Astrocyte (in vitro differentiated cells and primary cell): ENCODE measurements at regions not wholly inside any gene's neighbourhood (a gene's known extent, or its start where the extent isn't known, plus 50 kb on each side); places are given as distances from the start of the nearest gene placed in this dataset.
"Not testable (repeated sequence)": the region's sequence is repeated elsewhere in the genome, so short reads cannot be mapped to it uniquely, and the experiment has no call there.

ENCODE experiments used
- DNase-seq: peaks from one replicate; pipeline ENCODE4 v3.0.0-alpha.2; 2010; ENCODE audit warnings: low read depth
- FAIRE-seq: peaks from 2 replicates; lab custom pipeline; 2011; peaks lifted over from hg19 to GRCh38; lab: Jason Lieb, UNC
- H2AFZ ChIP-seq: 2 replicates; pipeline ENCODE4 v1.6.0; 2012; ENCODE audit warnings: low read depth, low read length, inconsistent platforms
- H3K27ac ChIP-seq: 2 replicates; pipeline ENCODE4 v1.5.1; 2011; ENCODE audit warnings: low read depth, low read length, inconsistent platforms
- H3K27me3 ChIP-seq: 2 replicates; pipeline ENCODE4 v1.6.0; 2011; ENCODE audit warnings: low read length, inconsistent platforms; ENCODE audit not compliant: insufficient read depth
- H3K36me3 ChIP-seq: 2 replicates; pipeline ENCODE4 v1.5.1; 2011; ENCODE audit warnings: low read length, inconsistent platforms; ENCODE audit not compliant: insufficient read depth
- H3K4me1 ChIP-seq: 2 replicates; pipeline ENCODE4 v1.5.1; 2011; ENCODE audit warnings: low read length, inconsistent platforms; ENCODE audit not compliant: insufficient read depth
- H3K4me2 ChIP-seq: 2 replicates; pipeline ENCODE4 v1.6.0; 2012; ENCODE audit warnings: low read length, inconsistent platforms
- H3K4me3 ChIP-seq: 2 replicates; pipeline ENCODE4 v1.5.1; 2011; ENCODE audit warnings: low read depth, mild to moderate bottlenecking, low read length, inconsistent platforms; ENCODE audit not compliant: insufficient read depth
- H3K79me2 ChIP-seq: 2 replicates; pipeline ENCODE4 v1.6.0; 2012; ENCODE audit warnings: mild to moderate bottlenecking, low read length, inconsistent platforms; ENCODE audit not compliant: insufficient read depth
- H3K9ac ChIP-seq: 2 replicates; pipeline ENCODE4 v1.6.0; 2012; ENCODE audit warnings: mild to moderate bottlenecking, low read length, inconsistent platforms
- H3K9me3 ChIP-seq: 2 replicates; pipeline ENCODE4 v1.5.1; 2012; ENCODE audit warnings: low read depth, mild to moderate bottlenecking, low read length, inconsistent platforms; ENCODE audit not compliant: insufficient read depth
- H4K20me1 ChIP-seq: 2 replicates; pipeline ENCODE4 v1.6.0; 2012; ENCODE audit warnings: low read length, inconsistent platforms; ENCODE audit not compliant: insufficient read depth
- H3K27ac Mint-ChIP-seq: one replicate; pipeline ENCODE4 v1.8.0; 2021; ENCODE audit warnings: mild to moderate bottlenecking, mixed read lengths; ENCODE audit not compliant: unreplicated experiment
- H3K27me3 Mint-ChIP-seq: one replicate; pipeline ENCODE4 v1.8.0; 2021; ENCODE audit warnings: low read depth, mixed read lengths; ENCODE audit not compliant: unreplicated experiment
- H3K36me3 Mint-ChIP-seq: one replicate; pipeline ENCODE4 v1.8.0; 2021; ENCODE audit warnings: low read depth, mixed read lengths; ENCODE audit not compliant: unreplicated experiment
- H3K4me1 Mint-ChIP-seq: one replicate; pipeline ENCODE4 v1.8.0; 2021; ENCODE audit warnings: low read depth, mixed read lengths; ENCODE audit not compliant: unreplicated experiment
- H3K4me3 Mint-ChIP-seq: one replicate; pipeline ENCODE4 v1.8.0; 2021; ENCODE audit warnings: mild to moderate bottlenecking, moderate library complexity, mixed read lengths; ENCODE audit not compliant: unreplicated experiment
- H3K9me3 Mint-ChIP-seq: one replicate; pipeline ENCODE4 v1.8.0; 2021; ENCODE audit warnings: mild to moderate bottlenecking, mixed read lengths; ENCODE audit not compliant: unreplicated experiment
- CTCF ChIP-seq: IDR thresholded peaks from 2 replicates; pipeline ENCODE4 v1.5.1; 2011; ENCODE audit warnings: low read depth, mild to moderate bottlenecking, inconsistent platforms, low read length, moderate library complexity; ENCODE audit not compliant: insufficient read depth
- EZH2 ChIP-seq: IDR thresholded peaks from 2 replicates; pipeline ENCODE4 v1.6.1; 2012; ENCODE audit warnings: mild to moderate bottlenecking, low read length, inconsistent platforms; ENCODE audit not compliant: insufficient read depth

- FAIRE-seq, result no peak
Measured at GRCh38 chr16:29306943-29307597, 99.4 kb downstream of the NPIPB11 start.

GRCh38 chr16:29306201-29306600 lies 100.3 kb downstream of the NPIPB11 start:
- peaks cover 13% of the 10 kb centered on the region for H3K27me3 Mint-ChIP-seq
- Histone ChIP-seq H3K27me3 (peaks cover 5% of the 10 kb centered on the region), H3K4me1 (peaks cover 21% of the 10 kb centered on the region), H3K4me2 (no peak overlapping the region), H4K20me1 (no peaks in the 10 kb centered on the region), H3K27ac (no peak overlapping the region), H3K9ac (no peak overlapping the region), H3K36me3 (no peaks in the 10 kb centered on the region), H3K79me2 (no peaks in the 10 kb centered on the region), H2AFZ (no peak overlapping the region), H3K9me3 (no peaks in the 10 kb centered on the region), H3K4me3 (no peak overlapping the region)
- H3K27ac Mint-ChIP-seq, result no peak overlapping the region
- no peak for DNase-seq
- peaks cover 12% of the 10 kb centered on the region for H3K4me1 Mint-ChIP-seq
- no peak overlapping the region for H3K4me3 Mint-ChIP-seq
- peaks cover 2% of the 10 kb centered on the region for H3K9me3 Mint-ChIP-seq
- FAIRE-seq, result no peak
- H3K36me3 Mint-ChIP-seq, result no peaks in the 10 kb centered on the region
- TF ChIP-seq EZH2 (no peak), CTCF (no peak)

More at GRCh38 chr16:29306943-29307597, 99.4 kb downstream of the NPIPB11 start:
- peaks cover 21% of the 10 kb centered on the region for H3K27me3 Mint-ChIP-seq
- peak overlapping the region; percentile 57 for H3K4me2 ChIP-seq
- DNase-seq, result peak; percentile 49
- H3K27me3 ChIP-seq, result peaks cover 5% of the 10 kb centered on the region
- H3K4me3 ChIP-seq, result no peak overlapping the region
- no peaks in the 10 kb centered on the region for H3K79me2 ChIP-seq
- H3K27ac Mint-ChIP-seq, result no peak overlapping the region
- H4K20me1 ChIP-seq, result no peaks in the 10 kb centered on the region
- H3K36me3 Mint-ChIP-seq, result no peaks in the 10 kb centered on the region
- H3K4me1 ChIP-seq, result peaks cover 21% of the 10 kb centered on the region
- H3K4me3 Mint-ChIP-seq, result no peak overlapping the region
- no peaks in the 10 kb centered on the region for H3K9me3 ChIP-seq
- no peaks in the 10 kb centered on the region for H3K36me3 ChIP-seq
- peak overlapping the region; percentile 49 for H3K9ac ChIP-seq
- H3K9me3 Mint-ChIP-seq, result peaks cover 2% of the 10 kb centered on the region
- peaks cover 12% of the 10 kb centered on the region for H3K4me1 Mint-ChIP-seq
- TF ChIP-seq CTCF, result no peak
- no peak for TF ChIP-seq EZH2
- H3K27ac ChIP-seq, result no peak overlapping the region
- no peak overlapping the region for H2AFZ ChIP-seq

- not testable (repeated sequence) for H3K4me3 ChIP-seq
Measured at GRCh38 chr16:29305018-29305417, 101.5 kb downstream of the NPIPB11 start.

More at GRCh38 chr16:29305018-29305417, 101.5 kb downstream of the NPIPB11 start:
- not testable (repeated sequence) for FAIRE-seq, H2AFZ ChIP-seq, H3K27me3 ChIP-seq, H3K9me3 Mint-ChIP-seq, H3K4me2 ChIP-seq, H3K79me2 ChIP-seq, H3K36me3 Mint-ChIP-seq, H3K9ac ChIP-seq, DNase-seq, H3K36me3 ChIP-seq, H4K20me1 ChIP-seq, H3K4me3 Mint-ChIP-seq, H3K27me3 Mint-ChIP-seq, H3K27ac ChIP-seq, H3K9me3 ChIP-seq, H3K27ac Mint-ChIP-seq
- peaks cover 21% of the 10 kb centered on the region for H3K4me1 ChIP-seq
- H3K4me1 Mint-ChIP-seq, result peaks cover 12% of the 10 kb centered on the region
